ENCODE measurements at regions not wholly inside any gene's neighbourhood (a gene's known extent, or its start where the extent isn't known, plus 50 kb on each side); places are given as distances from the start of the nearest gene placed in this dataset.

DNA sequence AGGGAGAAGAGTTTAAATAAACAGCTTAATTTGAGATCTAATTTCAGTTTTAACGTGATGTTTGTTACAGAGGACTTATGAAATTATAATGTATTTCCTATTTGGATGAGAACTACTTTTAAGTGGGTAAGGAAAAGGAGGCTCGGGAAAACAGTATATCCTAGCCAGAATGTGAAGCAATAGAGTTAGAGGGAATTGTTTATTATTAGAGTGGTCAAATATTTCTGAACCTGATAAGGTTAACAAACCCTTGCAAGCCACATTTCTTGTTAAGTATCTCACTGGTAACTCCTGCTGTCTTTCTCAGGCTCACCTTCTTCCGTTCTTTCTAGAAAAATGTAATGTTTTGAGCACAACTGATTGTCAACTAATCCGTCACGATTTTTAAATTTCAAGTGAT lies 335.1 kb upstream of the MBL2 start:
- TF ChIP-seq CTCF (IDR thresholded peaks at IDR 0.05) (no peak), EP300 (IDR thresholded peaks at IDR 0.05) (no peak), POLR2A (IDR thresholded peaks at IDR 0.05) (no peak)

Measured in gastroesophageal sphincter (tissue), 3 donors.